GM19043 (cell line): ENCODE measurements at regions not wholly inside any gene's neighbourhood (a gene's known extent, or its start where the extent isn't known, plus 50 kb on each side); places are given as distances from the start of the nearest gene placed in this dataset.

ENCODE experiments used
- ATAC-seq: cut with Tn5 transposase; IDR thresholded peaks from one replicate; pipeline ENCODE4 v1.9.1; 2021; ENCODE audit warnings: low read depth; ENCODE audit not compliant: unreplicated experiment

GRCh38 chr15:77773903-77774302 lies 141.2 kb upstream of the LINGO1 start:
- no peak for ATAC-seq

GRCh38 chr15:77772641-77773402 lies 140.1 kb upstream of the LINGO1 start:
- no peak for ATAC-seq

DNA sequence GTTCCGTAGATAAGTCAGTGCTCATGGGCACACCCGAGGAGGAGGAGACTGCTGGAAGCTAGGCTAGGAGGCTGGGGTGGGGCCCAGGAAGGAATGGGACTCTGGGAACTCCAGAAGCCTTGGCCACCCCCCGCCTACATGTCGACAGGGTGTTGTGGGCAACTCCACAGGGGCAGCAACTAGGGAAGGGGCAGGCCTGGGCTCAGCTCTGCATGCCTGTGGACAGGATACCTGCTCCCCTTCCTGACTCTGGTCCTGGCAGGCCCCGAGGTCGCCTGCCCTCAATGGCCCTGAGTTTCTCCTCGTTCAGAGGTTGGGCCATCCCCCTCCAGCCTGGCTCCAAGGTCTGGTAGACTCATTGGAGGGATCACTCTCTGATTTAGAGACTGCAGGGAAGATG lies 138.9 kb upstream of the LINGO1 start:
- ATAC-seq, result no peak

DNA sequence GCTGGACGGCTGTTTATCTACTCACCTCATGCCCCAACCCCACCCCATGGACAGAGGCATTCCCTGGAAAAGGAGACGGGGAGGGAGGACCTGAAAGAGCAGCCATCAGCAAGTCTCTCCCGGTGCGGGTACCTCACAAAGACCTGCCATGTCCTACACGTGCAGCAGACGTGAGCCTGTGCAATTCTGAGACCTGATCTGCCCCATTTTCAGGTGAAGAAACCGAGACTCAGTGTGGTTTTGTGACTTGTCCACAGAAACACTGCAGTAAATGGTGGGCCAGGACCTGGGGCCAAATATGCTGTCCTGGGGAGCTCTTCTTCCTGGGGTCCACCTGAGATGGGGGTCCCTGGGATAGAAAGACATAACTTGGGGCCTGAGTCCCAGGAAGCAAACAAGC lies 137.0 kb upstream of the LINGO1 start:
- ATAC-seq, result no peak

GRCh38 chr15:77768521-77769078 lies 135.9 kb upstream of the LINGO1 start:
- ATAC-seq, result no peak

DNA sequence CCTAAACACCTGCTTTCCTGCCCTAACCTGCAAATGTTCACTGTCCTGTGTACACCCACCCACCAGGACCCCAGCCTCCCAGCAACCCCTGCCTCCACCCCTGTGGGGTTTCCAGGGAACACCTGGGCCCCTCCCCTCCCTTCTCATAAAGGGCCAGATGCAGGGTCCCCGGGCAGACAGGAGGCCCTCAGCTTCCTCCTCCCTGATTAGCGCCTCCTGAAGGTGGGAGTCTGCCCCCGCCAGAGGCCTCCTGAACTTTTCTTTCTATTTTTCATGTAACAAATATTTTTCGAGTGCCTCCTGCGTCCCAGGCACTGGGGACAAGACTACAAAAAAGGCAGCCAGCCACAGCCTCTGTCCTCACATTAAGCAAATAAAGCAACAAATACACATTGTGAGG lies 135.4 kb upstream of the LINGO1 start:
- no peak for ATAC-seq

- ATAC-seq, result no peak
Observed at GRCh38 chr15:77764095-77764494, 131.4 kb upstream of the LINGO1 start.

DNA sequence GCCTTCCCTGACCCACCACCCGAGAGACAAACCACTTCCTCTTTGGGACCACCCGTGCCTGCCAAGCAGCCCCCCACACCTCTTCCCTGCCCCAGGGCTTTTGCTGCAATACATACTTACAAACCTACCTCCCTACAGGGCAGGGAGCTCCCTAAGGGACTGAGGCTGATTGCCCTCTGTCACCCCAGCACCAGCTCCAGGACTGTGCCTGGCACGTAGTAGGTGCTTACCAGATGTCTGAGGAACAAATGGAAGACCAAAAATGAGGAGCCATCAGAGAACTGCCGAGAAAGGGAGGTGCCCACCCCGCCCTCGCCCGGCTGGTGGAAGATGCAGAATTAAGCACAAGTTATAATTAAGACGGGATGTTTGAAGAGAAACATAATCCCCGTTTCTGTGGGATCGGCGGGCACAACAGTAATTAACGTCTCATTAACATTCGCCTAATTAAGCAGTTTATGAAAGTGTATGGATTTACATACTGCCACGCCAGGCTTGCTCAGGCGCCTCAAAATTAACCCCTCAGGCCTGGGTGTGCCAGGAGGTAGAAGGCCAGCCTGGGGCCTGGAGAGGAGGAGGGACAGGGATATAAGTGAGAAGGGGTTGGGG lies 130.1 kb upstream of the LINGO1 start:
- ATAC-seq, result no peak

GRCh38 chr15:77759896-77760592 lies 127.3 kb upstream of the LINGO1 start:
- no peak for ATAC-seq

DNA sequence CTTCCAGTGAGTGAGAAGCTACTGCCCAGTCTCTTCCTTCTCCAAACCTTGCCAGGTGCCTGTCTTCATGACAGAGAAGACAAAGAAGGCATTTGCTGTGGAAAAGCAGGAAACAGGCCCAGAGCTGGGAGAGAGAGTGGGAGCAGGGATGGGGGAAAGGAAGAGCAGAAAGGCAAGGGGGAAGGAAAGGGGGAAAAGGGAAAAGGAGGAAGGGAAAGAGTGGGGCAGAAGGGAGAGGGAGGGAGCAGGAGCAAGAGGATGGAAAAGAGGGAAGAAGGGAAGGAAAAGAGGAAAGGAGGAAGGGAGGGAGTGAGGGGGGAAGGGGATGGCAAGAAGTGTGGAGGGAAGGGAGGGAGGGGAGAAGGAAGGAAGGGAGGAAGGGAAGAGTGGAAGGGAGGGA lies 121.2 kb upstream of the LINGO1 start:
- no peak for ATAC-seq

- no peak for ATAC-seq
Observed at GRCh38 chr15:77753281-77753873, 120.7 kb upstream of the LINGO1 start.

DNA sequence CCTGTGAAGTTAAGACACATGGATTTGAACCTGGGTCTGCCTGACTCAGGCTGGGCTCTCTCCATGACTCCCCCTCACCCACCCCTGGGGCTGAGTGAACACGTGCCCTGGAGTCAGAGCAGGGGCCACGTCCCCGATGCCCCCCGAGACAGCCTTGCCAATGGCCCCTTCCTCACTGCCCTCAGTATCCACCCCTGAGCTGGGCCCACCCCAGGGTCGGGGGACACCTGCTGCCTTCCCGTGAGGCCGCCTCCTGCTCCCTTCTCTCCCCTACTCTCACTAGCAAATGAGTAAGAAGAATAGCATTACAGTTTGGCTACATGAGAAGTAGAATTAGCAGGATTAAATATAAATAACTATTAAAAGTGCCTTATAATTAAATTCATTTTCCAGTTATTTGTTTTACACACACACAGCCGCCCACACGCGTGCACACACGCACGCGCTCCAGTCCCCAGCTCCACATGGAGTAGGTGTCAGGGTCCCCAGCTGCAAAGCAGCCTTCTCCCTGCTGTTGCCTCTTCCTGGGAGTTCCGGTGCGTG lies 117.4 kb upstream of the LINGO1 start:
- no peak for ATAC-seq

- no peak for ATAC-seq
Observed at GRCh38 chr15:77749236-77749997, 116.7 kb upstream of the LINGO1 start.

DNA sequence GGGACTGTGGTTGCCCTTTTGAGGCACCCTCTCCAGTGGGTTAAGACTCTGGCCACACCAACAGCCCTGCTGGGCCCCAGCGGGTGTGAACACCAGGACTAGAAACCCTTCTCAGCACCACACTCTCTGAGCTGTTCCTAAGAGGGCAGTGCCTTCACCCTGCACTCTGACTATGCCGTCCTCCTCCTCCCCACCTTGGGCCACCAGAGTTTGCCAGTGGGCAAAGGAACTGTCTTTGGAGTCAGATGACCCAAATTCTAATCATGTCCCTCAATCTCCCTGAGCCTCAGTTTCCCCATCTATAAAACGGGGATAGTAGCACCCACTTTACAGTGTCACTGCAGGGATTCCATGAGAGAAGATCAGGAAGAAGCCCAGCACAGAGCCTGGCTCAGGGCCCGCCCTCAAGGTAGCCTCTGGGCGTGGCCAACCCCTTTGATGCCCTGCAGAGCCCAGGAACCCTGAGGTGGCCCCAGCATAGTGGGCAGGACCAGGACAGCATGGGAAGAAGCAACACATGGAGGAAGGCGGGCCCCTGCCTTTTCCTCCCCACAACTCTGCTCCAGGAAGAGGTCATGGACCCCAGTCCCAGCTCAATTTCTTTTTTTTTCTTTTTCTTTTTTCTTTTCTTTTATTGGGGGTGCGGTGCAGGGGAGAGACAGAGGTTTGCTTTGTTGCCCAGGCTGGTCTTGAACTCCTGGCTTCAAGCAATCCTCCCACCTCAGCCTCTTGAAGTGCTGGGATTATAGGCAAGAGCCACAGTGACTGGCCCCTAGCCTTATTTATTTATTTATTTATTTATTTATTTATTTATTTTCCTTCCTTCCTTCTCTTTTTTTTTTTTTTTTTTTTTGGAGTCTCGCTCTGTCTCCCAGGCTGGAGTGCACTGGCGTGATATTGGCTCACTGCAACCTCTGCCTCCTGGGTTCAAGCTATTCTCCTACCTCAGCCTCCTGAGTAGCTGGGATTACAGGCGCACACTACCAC lies 115.7 kb upstream of the LINGO1 start:
- ATAC-seq, result no peak

GRCh38 chr15:77747175-77748077 lies 114.7 kb upstream of the LINGO1 start:
- no peak for ATAC-seq

- no peak for ATAC-seq
Observed at GRCh38 chr15:77746254-77747174, 113.8 kb upstream of the LINGO1 start.

DNA sequence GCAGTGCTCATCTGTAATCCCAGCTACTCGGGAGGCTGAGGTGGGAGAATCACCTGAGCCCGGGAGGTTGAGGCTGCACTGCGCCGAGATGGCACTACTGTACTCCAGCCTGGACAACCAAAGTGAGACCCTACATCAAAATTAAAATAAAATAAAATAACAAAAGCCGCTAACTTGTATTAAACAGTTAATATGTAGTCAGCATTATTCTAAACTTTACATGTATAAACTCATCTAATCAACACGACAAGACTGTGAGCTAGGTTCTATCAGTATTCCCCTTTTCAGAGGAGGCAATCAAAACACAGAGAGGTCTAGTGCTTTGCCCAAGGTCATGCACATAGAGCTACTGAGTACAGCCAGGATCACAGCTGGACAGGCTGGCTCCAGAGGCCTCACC lies 111.7 kb upstream of the LINGO1 start:
- ATAC-seq, result no peak
